Brain pericyte (primary cell): ENCODE measurements at regions not wholly inside any gene's neighbourhood (a gene's known extent, or its start where the extent isn't known, plus 50 kb on each side); places are given as distances from the start of the nearest gene placed in this dataset.
A peak's percentile ranks its signal among the peaks of the same experiment; 100 is the strongest.
"Not testable (repeated sequence)": the region's sequence is repeated elsewhere in the genome, so short reads cannot be mapped to it uniquely, and the experiment has no call there.

Experiments used
- DNase-seq: peaks from one replicate; pipeline ENCODE4 v3.0.0-alpha.2; 2012; ENCODE audit warnings: low read depth, low spot score

DNA sequence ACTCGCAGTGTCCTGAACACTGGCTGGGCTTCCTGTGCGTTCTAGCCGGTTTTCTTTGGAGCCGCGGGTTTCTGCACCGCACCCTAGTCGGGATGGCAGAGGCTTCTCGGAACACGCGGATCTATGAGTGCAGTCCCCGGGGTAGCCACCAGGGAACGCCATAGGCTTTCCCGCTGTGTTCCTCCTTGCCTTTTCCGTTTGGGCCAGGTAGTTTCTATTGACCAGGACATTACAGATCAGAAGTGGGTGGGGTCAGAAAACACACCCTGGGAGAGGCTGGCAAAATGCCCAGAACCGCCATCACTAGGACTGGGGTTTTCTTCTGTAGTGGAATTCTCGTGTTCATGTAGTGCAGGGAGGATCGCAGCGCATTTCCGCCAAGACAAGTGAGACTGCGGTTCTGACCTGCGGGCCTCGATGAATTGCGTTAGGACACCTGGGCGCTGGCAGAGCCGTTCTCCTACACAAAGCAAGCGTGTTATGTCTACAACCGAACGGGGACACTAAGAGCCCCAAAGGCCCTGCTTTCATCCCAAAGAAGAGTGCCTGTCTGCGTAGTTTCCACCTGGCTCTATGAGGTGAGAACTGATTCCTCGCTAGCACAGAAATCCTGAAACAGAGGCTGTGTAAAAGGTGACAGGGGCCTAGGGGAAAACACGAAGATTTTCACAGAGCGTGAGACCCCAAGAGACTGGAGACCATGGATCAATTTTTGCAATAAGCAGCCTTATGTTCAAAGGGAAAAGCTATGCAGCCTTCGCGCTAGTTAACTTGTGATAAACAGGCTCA is 121.5 kb downstream of the PPIAL4G start:
- DNase-seq, result not testable (repeated sequence)

DNA sequence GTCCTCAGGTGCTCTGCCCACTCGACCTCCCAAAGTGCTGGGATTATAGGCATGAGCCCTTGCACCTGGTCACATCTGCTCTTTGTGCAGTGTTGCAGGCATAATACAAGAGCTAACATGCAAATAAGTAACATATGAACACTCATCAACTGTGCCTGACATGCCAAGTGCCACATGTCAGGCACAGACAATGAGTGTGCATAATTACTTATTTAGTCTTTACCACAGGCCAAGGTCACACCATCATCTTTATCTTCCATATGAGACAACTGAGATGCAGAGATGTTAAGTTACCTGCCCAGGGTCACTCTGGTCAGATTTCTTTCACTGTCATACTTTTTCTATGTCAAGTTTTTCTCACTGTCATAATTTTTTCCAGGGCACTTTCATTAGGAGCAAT is 126.1 kb downstream of the PPIAL4G start:
- no peak for DNase-seq

DNA sequence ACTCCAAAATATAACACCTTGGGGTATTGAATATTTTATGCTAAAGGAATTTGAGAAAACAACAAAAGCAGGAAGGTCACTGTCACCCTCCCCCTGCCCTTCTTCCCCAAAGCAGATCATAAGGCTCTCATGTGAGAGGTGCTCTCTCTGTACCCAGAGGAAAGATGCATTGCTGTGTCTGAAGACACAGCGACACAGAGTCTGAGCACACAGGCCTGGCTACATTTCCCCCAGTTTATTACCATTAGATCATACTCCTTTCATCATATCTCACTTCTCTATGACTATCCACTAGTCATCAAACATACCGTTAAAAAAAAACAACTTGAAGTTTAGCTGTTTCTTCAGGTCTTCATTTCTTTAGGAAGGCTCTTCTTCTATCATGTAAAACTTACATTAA is 127.1 kb downstream of the PPIAL4G start:
- no peak for DNase-seq

DNA sequence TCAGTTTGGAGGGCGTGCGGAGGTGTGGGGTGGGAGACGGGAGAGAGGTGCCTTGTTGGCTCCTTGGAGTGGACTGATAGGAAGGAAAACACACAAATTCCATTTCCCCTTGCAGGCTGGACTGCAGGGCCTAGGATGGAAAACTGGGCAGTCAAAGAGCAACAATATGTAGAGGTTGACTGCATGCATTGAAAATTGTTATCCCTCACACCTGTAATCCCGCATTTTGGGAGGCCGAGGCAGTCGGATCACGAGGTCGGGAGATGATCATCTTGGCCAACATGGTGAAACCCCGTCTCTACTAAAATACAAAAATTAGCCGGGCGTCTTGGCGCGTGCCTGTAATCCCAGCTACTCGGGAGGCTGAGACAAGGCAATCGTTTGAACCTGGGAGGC is 128.2 kb downstream of the PPIAL4G start:
- no peak for DNase-seq

DNA sequence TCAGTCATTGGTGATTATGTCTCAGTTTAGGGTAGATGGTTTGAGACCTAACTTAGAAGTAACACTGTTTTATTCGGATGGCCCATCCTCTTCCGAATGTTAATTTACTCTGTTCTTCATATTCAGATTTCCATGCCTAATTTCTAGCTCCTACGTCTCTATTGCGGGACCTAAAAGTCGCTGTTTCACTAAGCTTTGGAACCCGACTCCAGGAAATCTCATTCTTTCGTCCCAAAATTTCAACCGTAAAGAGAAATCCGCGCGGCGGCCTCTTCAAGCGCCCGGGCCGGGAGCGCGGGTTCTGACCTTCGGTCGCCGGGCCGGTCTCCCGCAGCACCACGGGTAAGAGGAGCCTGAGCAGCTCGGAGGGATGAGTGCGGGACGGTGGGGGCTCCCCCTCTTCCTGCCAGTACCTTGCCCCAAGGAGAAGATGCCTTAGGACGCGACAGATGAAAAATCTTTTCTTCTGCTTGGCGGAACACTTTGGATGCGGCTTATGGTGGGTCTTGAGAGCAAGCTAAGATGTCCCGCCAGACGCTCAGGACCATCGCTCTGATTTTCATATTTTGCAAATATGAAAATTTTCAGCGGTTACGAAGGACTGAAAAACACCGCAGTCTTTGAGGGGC is 128.7 kb downstream of the PPIAL4G start:
- no peak for DNase-seq

DNA sequence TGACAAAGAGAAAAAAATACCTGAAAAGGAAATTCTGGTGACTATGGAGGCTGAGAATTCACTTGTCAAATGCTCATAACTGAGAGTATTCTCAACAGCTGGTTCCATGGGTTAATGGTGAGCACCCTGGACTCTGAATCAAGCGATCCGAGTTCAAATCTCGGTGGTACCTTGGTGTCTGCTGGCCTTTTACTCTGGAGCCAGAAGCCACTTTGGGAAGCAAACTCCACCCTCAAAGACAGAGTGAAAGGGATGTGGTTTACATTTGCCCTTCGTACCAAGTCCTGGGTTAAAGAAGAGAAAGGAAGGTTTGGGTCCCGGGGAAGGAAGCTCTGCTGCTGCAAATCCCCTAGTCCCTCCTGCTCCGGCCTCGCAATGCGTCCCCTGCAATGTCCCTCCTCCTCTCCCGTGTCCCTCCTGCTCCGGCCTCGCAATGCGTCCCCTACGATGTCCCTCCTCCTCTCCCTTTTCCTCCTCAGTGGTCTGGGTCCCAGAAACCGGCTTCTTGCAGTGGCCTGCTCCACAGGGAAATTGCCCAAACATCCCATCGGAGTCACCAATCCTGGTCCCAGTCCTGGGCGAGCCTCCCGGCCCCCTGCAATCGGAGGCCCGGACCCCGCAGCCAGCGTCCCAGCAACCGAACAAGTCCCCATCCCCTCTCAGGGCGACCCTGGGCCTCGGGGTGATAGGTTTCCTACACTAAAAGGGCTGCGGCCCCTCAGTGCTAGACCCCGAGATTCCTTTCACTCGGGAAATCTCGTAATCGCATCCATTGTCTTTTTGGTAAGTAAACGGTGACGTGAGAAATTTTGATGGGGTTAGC is 129.4 kb downstream of the PPIAL4G start:
- no peak for DNase-seq

DNA sequence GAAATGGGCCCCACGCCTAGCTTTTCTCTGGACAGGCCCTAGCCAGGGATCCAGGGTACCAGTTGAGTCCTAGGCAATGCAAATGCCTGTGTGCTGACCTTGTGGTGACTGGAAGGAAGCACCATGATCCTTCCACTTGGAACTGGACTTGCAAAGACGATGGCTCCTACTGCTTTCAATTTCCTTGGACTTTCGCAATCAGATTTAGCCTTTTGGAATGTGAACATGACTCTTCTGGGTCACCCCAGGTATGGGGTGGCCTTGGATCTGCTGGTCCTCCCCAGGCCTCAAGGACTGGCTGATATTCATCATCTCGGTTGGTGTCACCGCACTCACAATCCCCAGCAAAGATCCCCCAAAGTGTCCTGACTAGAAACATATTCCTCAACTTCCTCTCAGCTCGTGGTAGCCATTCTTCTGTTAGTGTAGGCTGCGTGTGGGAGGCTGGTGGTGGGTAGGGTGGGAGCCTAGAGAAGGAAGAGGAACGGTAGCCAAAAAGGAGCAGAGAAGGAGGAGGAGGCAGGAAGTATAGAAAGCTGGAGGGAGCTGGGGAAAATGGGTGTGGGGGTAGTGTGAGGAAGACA is 130.5 kb downstream of the PPIAL4G start:
- DNase-seq, result no peak

DNA sequence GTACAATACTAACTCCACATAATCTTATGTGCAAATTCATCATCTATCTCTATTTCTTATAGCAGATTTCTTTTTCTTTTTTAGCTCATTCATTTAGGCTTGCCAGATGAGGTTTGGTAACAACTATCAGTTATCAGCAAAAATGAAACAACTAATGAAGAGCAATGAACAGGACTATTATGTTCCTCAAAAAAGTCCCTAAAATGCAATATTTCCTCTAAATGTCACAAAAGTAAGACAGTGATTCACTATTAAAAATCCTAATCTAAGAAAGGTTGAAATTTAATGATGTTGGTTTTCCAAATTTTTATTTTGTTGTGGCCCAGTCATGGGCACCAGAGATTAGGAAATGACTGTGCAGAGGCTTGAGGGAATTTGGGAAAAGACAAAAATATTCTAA is 135.3 kb downstream of the PPIAL4G start:
- no peak for DNase-seq

DNA sequence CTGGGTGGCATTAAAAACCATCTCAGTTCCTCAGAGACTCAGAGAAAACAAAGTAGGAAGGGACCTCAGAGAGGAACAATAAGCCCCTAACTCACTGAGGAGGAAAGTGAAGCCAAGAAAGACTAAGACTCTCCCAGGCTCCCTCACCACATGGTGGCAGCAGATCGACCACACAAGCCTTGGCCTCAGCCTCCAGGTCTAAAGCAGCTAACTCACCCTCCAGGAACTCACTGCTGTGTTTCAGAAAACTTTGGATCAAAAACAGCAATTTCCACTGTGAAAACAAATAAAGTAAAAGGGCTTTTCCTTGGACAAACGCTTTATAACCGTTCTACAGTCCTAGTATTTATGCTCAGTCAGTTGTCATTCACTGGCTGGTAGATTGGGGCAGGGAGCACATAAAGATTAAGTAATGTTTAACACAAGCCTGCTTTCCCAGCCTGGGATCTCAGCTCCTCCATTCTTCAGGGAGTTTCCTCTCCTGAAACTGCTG is 137.4 kb downstream of the PPIAL4G start:
- not testable (repeated sequence) for DNase-seq

DNA sequence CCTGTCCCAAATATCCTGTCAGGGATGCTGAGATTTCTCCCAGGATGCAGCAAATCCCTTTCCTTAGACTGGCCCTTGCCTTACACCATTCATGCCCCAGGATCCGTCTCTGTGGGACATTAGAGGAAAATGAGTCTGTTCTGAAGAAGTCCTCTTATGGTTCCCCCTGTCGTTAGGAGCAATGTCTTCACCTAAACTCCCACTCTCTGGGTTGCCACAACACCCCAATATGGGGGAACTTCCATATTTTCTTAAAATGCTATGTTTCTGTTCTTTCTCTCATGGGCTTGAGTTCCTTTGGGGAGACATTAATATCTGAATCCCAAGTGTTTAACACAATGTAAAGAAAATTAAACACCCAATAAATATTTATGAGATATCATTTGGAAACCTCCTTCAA is 138.5 kb downstream of the PPIAL4G start:
- not testable (repeated sequence) for DNase-seq

DNA sequence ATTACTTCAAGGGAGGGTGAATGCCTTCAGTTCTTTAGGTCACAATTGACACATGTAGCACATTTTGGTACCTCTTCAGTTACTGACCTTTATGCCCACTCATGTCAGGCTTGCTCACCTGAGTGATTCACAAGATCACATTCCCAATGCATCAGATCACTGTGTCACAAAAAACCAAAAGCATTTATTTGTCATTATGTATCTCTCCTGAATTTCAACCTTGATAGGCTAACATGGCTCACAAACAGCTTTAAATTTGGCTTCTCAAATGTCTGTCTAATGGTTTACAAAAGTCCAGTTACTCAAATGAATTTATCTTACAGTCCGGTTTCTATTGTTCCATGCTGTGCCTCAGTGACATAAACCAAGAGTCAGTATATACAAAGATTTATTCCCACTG is 141.4 kb downstream of the PPIAL4G start:
- not testable (repeated sequence) for DNase-seq

DNA sequence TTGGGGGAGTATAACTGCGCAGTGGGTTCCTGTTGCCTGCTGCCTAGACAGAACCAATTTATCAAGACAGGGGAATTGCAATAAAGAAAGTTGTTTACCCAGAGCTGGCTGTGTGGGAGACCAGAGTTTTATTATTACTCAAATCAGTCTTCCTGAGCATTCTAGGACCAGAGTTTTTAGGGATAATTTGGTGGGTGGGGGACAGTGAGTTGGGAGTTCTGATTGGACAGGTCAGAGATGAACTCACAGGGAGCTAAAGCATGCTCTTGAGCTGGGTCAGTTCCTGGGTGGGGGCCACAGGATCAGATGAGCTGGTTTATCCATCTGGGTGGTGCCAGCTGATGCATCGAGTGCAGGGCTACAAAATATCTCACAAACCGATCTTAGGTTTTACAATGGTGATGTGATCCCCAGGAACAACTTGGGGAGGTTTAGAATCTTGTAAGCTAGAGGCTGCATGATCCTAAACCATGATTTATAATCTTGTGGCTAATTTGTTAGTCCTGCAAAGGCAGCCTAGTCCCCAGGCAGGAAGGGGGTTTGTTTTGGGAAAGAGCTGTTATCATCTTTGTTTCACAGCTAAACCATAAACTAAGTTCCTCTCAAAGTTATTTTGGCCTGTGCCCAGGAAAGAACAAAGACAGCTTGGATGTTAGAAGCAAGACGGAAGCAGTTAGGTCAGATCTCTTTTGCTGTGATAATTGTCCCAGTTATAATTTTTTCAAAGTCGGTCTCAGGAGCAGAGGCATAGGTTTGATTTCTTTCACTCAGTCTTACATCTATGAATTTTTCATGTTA is 146.8 kb downstream of the PPIAL4G start:
- DNase-seq, result not testable (repeated sequence)

DNA sequence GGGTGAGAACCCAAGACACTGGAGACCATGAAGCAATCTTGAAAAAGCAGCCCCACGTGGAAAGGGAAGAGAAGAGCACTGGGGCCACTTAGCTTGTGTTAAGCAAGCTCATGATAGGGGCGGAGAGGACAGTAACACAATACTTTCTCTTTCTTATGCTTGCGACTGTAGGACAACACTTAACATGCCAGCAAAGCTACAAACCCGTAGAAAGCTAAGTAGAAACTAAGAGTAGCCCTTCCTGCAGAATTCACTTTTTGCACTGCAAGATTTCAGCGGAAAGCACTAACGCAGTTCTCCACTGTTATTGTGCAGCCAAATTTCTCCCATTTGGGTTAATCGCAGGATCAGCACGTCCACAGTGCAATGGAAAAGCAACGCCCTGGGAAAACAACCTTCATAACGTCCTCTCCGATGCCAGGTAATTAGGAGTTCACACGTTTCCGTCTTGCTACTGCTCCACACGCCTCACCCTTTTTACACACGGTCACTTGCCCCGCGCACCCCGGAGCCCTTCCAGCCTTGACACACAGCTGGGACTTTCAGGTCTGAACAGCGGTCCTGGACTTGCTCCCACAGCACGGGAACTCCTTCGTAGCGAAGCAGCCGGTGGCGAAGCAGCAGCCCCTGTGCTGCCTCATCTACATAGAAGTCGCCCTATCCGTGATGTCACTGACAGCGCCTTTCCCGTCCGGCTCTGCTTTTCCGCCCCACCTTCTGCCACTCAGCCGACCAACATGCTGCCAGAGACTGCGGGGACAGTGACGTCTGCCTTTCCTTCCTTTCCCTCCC is 148.6 kb downstream of the PPIAL4G start:
- peak; percentile 69 for DNase-seq

DNA sequence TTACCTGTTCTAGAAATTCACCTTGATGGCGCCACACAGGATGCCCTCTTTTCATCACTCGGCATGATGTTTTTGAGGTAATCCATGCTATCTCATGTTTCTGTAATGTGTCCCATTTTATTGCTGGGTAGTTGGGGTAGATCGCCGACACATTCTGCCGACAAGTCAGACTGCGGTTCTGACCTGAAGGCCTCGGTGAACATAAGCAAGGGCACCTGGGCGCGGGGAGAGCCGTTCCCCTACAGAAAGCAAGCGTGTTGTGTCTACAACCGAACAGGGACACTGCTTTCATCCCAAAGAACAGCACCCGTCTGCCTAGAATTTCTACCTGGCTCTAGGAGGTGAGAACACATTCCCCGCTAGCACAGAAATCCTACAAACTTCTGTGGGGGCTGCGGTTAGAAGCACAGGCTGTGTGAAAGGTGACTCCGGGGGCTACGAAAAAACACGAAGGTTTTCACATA is 149.2 kb downstream of the PPIAL4G start:
- no peak for DNase-seq

DNA sequence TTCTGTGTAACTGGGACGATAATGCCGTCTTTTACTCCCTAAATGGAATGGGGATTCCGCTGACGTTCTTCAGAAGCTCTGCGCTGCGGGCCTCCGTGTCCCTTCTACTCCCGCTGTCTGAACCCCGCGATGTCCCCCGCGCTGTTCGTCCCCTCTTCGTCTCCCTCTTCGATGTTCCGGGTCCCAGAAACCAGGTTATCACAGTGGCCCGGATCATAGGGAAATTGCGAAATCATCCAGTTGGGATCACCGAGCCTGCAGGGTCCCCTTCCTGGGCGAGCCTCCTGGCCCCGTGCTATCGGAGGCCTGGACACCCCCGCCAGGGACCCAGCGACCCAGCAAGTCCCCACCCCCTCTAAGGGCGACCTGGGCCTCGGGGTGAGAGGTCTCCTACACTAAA is 154.2 kb downstream of the PPIAL4G start:
- DNase-seq, result no peak

DNA sequence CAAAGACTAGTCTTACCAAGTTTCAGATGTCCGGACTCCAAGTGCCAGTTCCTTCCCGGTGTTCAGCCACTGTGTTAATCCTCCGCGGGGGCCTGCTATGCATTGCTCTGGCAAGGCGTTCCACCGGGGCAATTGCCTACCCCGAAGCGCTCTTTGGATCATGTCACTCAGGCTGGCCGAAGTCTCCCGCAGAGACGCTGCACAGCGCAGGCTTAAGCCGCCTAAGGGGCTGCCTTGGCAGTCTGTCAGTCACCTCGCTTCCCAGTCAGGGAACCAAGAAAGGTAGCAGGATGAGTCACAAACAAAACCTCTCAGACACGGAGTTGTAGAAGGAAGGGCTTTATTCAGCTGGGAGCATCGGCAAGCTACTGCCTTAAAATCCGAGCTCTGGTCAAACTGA is 158.1 kb downstream of the PPIAL4G start:
- not testable (repeated sequence) for DNase-seq

DNA sequence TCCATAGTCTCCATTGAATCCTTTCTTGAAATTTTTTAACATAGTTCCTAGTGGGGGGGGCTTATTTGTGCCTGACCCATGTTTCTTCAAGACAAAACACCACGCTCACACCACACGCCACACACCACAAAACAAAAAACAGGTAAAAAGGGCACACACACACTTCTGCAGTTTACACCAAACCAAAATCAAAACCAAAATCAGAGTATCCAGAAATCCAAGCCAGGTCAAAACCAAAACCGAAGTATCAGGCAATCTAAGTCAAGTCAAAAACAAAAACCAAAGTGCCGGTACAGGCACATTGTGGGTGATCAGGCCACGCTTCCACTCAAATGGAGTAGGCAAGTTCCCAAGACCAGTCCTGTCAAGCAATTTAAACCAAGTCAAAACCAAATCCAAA is 158.6 kb downstream of the PPIAL4G start:
- not testable (repeated sequence) for DNase-seq

DNA sequence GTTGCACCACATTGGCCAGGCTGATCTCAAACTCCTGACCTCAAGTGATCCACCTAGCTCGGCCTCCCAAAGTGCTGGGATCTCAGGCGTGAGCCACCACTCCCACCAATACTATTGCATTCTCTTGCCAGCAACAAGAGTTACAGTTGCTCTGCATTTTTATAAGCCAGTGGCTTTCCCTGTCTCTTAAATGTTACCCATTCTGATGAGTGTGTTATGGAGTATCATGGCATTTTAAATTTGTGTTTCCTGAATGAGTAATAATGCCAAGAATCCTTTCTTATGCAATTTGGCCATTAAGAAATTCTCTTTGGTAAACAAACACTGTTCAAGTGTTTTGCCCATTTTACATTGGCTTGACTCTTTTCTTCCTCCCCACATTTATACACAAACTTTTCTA is 163.0 kb downstream of the PPIAL4G start:
- DNase-seq, result not testable (repeated sequence)

DNA sequence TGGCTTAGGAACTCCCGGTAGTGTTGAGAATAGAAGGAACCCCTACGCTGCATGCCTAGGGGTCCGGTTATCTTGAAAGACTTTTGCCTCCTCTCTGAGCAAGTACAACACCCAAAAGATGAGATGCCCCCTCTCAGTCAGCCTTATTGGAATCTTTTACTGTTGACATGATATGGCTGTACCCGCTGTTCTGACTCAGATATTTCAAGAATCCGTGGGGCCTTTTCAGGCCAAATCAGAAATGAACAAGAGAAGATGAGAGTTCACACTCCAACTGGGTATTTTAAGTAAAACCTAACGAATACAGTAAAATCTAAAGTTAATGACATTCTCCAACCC is 164.2 kb downstream of the PPIAL4G start:
- DNase-seq, result no peak
